K562 (cell line): ENCODE measurements at regions not wholly inside any gene's neighbourhood (a gene's known extent, or its start where the extent isn't known, plus 50 kb on each side); places are given as distances from the start of the nearest gene placed in this dataset.
"Not testable (repeated sequence)": the region's sequence is repeated elsewhere in the genome, so short reads cannot be mapped to it uniquely, and the experiment has no call there.

Experiments
- ATAC-seq: fragments of 200-7000 bp; cut with Tn5 transposase; 3 replicates; pipeline ENCODE4 v1.9.1; 2020; ENCODE audit warnings: moderate library complexity
- BruUV-seq: library from RNA; stranded (reverse); fragments of 400-500 nt; replicated peaks from 2 replicates; lab custom pipeline; 2021; lab: Mats Ljungman, UMichigan
- CTCF ChIA-PET: fragments of 300-600 bp; formaldehyde crosslinking; extraction: SDS; loops from one replicate; lab custom pipeline; 2021; ENCODE audit warnings: low intra/inter-chr PET ratio; lab: Yijun Ruan, JAX
- POLR2A ChIA-PET: fragments of 300-600, 350-650 bp; sonication (Branson Sonifier 250); formaldehyde crosslinking; extraction: SDS; loops from one replicate; lab custom pipeline; 2021; ENCODE audit warnings: antibody characterized with exemption, inconsistent platforms; lab: Yijun Ruan, JAX
- DNase-seq, 4 experiments: peaks; one replicate each; pipeline versions ENCODE4 v3.0.0 to v3.0.0-alpha.2; 2011 to 2018; ENCODE audit warnings: low spot score in 3 of 4, mixed read lengths in 3 of 4; ENCODE audit errors: extremely low read depth in 1 of 4
- FAIRE-seq: peaks from 2 replicates; lab custom pipeline; 2011; peaks lifted over from hg19 to GRCh38; lab: Jason Lieb, UNC
- H2AFZ ChIP-seq: 2 replicates; pipeline ENCODE4 v1.6.0; 2011; ENCODE audit warnings: low read depth, low read length, control low read depth, inconsistent platforms
- H3K27ac ChIP-seq: fragments of 200-600 bp; 3 replicates; pipeline ENCODE4 v1.8.0; 2011; ENCODE audit warnings: low read depth, mild to moderate bottlenecking, control low read depth, inconsistent platforms, low read length, moderate library complexity, mixed read lengths; ENCODE audit errors: extremely low read depth
- H3K27me3 ChIP-seq, 2 experiments: fragments of 300-600 bp in 1 of 2; 2 replicates in 1 of 2; 3 replicates in 1 of 2; pipeline versions ENCODE4 v1.6.0 to v1.8.0; 2011; ENCODE audit warnings: inconsistent platforms in 2 of 2, low read length in 2 of 2, mild to moderate bottlenecking in 1 of 2, mixed read lengths in 1 of 2, moderate library complexity in 1 of 2; ENCODE audit not compliant: control insufficient read depth in 2 of 2, insufficient read depth in 2 of 2
- H3K36me3 ChIP-seq: fragments of 300-600 bp; 3 replicates; pipeline ENCODE4 v1.8.0; 2011; ENCODE audit warnings: mild to moderate bottlenecking, low read length, inconsistent platforms; ENCODE audit not compliant: control insufficient read depth, insufficient read depth
- H3K4me1 ChIP-seq, 2 experiments: fragments of 200-600 bp in 1 of 2; replicated peaks in 1 of 2; 2 replicates in 1 of 2; 3 replicates in 1 of 2; pipeline versions ENCODE4 v1.5.1 to v1.8.0; 2011; ENCODE audit warnings: inconsistent platforms in 2 of 2, low read length in 2 of 2, mild to moderate bottlenecking in 1 of 2, mixed read lengths in 1 of 2, moderate library complexity in 1 of 2; ENCODE audit not compliant: control insufficient read depth in 2 of 2, insufficient read depth in 2 of 2
- H3K4me2 ChIP-seq: 2 replicates; pipeline ENCODE4 v1.6.1; 2011; ENCODE audit warnings: low read length, control low read depth, inconsistent platforms, mixed read lengths; ENCODE audit not compliant: insufficient read depth
- H3K4me3 ChIP-seq: fragments of 200-600 bp; sonication (generic), shearing (Covaris generic); 2 replicates; pipeline ENCODE4 v1.5.1; 2016; ENCODE audit warnings: control low read depth, inconsistent platforms
- H3K79me2 ChIP-seq: fragments of 200-600 bp; 3 replicates; pipeline ENCODE4 v1.8.0; 2011; ENCODE audit warnings: low read length, inconsistent platforms; ENCODE audit not compliant: control insufficient read depth, insufficient read depth
- H3K9ac ChIP-seq, 2 experiments: 2 replicates each; pipeline versions ENCODE4 v1.6.0 to v1.6.1; 2011; ENCODE audit warnings: low read depth in 2 of 2, low read length in 2 of 2, control low read depth in 1 of 2, inconsistent platforms in 1 of 2, mild to moderate bottlenecking in 1 of 2, mixed read lengths in 1 of 2; ENCODE audit not compliant: insufficient read depth in 1 of 2
- H3K9me1 ChIP-seq: one replicate; pipeline ENCODE4 v1.6.0; 2011; ENCODE audit warnings: inconsistent platforms, mild to moderate bottlenecking, low read length, moderate library complexity; ENCODE audit not compliant: control insufficient read depth, insufficient read depth
- H3K9me3 ChIP-seq: replicated peaks from 2 replicates; pipeline ENCODE4 v1.5.1; 2011; ENCODE audit warnings: low read depth, low read length, inconsistent platforms; ENCODE audit not compliant: control insufficient read depth, insufficient read depth
- H4K20me1 ChIP-seq: replicated peaks from 2 replicates; pipeline ENCODE4 v1.6.1; 2011; ENCODE audit warnings: low read length, inconsistent platforms, mixed read lengths; ENCODE audit not compliant: control insufficient read depth, insufficient read depth
- SIX5 ChIP-seq, 2 experiments: IDR thresholded peaks; 2 replicates each; pipeline ENCODE4 v1.6.1; 2011; ENCODE audit warnings: low read length in 2 of 2, borderline replicate concordance in 1 of 2, low read depth in 1 of 2, mild to moderate bottlenecking in 1 of 2, moderate library complexity in 1 of 2; ENCODE audit not compliant: insufficient read depth in 1 of 2
- SMAD1 ChIP-seq: fragments of 150-350 bp; IDR thresholded peaks from 2 replicates; pipeline ENCODE4 v1.6.1; 2014; ENCODE audit warnings: low read length, low read depth; ENCODE audit not compliant: partially characterized antibody
- WGBS: fragments of 100-300 bp; shearing (Covaris generic); methylation state at CpG from one replicate; pipeline ENCODE4 v1.1.6; 2016; ENCODE audit warnings: low coverage, mixed read lengths; ENCODE audit not compliant: insufficient coverage; ENCODE audit errors: missing lambda C conversion rate; 5-methylcytosine and 5-hydroxymethylcytosine counted together
- in situ Hi-C: fragments of 300-500 bp; cut with MboI; formaldehyde crosslinking; loops from 4 replicates; pipeline ENCODE4 v1.15.0; 2018; ENCODE audit warnings: inconsistent platforms, mixed read lengths
- intact Hi-C: fragments of 100-400 bp; cut with micrococcal nuclease; formaldehyde crosslinking; loops from 2 replicates; pipeline ENCODE4 v1.14.2; 2022
- TF ChIP-seq, protein P1 (sequence below): fragments of 250-450 bp; sonication (Bioruptor Pico); IDR thresholded peaks from 2 replicates; pipeline ENCODE4 v1.8.0; 2022; ENCODE audit warnings: moderate library complexity, mild to moderate bottlenecking, inconsistent platforms

DNA sequence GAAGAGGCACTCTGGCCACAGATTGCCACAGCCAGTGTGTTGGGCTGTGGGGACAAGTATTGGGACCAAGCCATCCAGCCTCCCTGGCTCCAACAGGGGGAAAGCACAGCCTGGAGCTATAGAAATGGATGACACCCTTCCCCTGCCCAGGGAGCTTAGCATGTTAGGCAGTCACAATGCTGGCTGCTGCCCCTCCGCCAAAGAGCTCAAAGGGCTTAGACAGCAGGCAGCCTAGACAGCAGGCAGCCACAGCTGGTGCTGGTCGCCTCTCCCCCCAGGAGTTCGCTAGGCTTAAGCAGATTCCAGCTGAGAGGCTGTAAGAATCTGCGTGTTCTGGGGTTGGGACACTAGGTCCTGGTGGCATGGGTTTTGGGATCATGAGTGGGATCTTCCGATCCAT, 94.5 kb upstream of the MXRA5 start (continued):
- TF ChIP-seq, protein P1, sequence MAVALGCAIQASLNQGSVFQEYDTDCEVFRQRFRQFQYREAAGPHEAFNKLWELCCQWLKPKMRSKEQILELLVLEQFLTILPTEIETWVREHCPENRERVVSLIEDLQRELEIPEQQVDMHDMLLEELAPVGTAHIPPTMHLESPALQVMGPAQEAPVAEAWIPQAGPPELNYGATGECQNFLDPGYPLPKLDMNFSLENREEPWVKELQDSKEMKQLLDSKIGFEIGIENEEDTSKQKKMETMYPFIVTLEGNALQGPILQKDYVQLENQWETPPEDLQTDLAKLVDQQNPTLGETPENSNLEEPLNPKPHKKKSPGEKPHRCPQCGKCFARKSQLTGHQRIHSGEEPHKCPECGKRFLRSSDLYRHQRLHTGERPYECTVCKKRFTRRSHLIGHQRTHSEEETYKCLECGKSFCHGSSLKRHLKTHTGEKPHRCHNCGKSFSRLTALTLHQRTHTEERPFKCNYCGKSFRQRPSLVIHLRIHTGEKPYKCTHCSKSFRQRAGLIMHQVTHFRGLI (CRISPR knock-in tag): no peak
- no peak for TF ChIP-seq SIX5 (IDR thresholded peaks at IDR 0.05; ENCODE audit: borderline replicate concordance in 1 of 2, insufficient read depth in 1 of 2, low read depth in 1 of 2, low read length in 2 of 2)
- TF ChIP-seq SMAD1: no peak

DNA sequence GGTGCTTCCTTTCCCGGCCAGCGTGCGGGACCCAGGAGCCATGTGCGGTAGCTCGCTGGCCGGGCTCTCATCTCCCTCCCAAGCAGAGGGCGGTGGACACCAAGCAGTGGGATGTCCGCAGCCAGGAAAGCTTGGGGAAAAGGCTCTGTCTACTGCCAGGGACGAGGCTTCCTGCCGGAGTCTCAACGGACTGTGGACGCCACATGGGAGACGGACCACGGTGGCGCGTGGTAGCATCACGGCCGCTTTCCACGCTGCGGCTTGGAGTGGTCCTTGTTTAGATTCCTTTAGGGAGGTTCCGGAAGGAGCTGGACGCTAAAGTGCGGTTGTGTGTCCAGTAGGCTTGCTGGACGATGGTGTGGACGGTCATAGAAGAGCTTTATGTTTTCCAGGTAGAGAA, 89.5 kb upstream of the MXRA5 start:
- H3K9me1 ChIP-seq, FAIRE-seq, intact Hi-C loops, H3K27ac ChIP-seq, H3K4me2 ChIP-seq, H3K4me3 ChIP-seq, CTCF ChIA-PET, ATAC-seq, H3K4me1 ChIP-seq, H4K20me1 ChIP-seq, H3K9ac ChIP-seq, DNase-seq, BruUV-seq, H3K9me3 ChIP-seq, H3K36me3 ChIP-seq, H3K79me2 ChIP-seq, in situ Hi-C loops, H2AFZ ChIP-seq, POLR2A ChIA-PET, H3K27me3 ChIP-seq: not testable (repeated sequence)
- 7% methylated on average over 12 of the region's 25 CpGs for WGBS
